NCI-H2107 treated with DMSO at 0.1 percent for 48 hours (cell line): ENCODE measurements at regions not wholly inside any gene's neighbourhood (a gene's known extent, or its start where the extent isn't known, plus 50 kb on each side); places are given as distances from the start of the nearest gene placed in this dataset.

Experiments
- DNase-seq: peaks from one replicate; lab custom pipeline; 2025; ENCODE audit not compliant: unreplicated experiment; lab: John Stamatoyannopoulos, UW

DNA sequence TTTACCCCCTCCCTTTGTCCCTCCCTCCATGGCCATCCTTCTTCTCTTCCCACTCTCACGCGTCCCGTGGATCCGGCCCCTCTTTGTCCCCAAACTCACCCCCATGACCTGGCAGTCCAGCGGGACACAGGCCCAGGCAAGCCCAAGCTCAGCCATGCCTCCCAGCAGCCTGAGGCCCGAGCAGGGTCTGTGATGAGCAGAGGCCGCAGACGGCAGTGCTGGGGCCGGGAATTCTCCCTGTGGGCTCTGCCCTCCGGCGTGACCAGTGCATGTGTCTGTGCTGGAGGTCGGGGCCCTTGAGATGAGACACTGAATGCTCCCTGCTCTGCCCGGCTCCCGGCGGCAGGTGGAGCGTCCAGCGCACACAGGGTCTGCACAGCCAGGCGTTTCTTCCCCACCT, 237.9 kb downstream of the BRD1 start:
- no peak for DNase-seq

DNA sequence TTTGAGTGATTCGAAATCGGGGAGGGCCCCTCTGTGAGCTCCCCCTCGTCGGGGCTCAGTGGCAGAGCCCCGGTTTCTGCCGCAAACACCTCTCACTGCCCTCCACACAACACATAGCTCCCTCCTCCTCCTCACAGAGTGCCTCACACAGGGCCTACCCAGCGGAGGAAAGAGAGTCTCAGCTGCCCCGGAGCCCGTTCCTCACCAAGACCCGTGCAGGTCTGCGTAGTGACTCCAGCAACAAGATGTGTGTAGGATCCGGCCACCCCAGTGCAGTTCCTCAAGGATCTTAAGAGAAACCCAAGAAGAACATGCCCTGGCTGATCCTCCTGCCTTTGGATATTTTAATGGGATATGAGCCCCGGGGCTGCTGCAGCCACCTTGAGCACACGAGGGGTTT, 238.4 kb downstream of the BRD1 start:
- no peak for DNase-seq

DNA sequence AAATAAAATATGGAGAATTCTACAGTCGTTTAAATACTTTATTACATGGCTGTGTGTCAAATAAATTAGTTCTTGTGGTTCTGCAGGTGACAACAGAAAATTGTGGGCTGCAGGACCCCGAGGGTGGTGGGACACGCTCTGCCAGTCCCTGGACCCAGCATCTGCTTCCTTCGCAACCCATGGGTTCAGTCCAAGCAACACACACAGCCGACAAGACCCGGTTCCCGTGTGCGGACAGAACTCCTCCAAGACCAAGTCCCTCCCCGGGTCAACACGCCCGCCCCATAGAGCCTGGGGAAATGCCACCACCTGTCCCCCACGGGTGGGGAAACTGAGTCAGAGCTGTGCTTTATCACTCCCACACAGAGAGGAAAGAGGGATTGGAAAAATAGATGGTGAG, 238.9 kb downstream of the BRD1 start:
- no peak for DNase-seq

DNA sequence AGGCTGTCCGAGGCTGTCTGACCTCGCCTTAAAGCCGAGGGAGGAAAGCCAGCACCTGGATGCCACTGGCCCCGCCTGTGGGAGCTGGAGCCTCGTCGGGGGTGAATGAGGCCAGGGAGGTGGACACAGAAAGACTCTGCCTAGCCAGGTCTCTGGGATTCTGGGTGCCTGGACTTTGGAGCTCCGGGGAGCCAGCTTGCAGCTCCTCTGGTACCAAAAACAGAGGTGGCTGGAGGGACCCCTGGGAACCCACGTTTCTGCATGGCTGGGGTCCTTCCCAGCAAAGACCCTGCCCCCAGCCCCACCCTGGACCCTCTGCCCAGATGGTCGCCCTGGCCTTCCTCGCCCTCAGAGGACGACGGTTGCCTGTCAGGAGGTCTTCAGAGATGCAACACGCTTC, 239.7 kb downstream of the BRD1 start:
- no peak for DNase-seq

DNA sequence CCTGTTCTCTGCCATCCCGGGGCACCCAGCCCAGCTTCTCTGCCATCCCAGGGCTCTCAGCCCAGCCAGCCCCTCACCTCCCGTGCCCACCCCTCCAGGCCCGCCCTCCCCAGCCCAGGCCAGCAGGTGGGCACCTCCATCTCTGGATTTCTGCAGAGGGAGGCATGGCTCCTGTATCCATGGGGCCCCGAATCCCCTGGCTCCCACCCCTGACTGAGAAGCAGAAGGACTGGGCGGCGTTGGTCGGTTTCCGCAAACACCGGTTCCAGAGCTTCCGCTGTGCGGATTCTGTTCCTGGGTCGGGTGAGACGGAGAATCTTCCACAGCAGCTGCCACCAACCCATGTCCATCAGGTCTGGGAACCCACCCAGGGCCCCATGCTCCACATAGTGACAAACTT, 240.3 kb downstream of the BRD1 start:
- no peak for DNase-seq

DNA sequence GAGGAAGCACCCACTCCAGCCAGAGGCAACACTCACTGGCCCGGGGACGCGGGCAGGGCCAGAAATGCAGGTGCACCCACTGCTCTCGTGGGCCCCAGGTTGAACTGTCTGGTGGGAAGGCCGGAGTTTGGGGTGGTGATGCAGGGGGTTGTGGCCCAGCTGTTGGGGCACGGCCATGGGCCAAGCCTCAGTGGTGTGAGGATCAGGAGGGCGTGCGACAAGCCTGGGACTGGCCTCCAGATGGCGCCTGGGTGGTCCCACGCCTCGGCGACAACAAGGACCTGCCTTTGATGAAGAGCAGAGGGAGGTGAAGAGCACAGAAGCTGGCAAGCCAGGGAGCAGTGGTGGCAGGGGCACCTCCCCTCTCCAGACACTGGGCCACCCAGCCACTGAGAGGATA, 240.8 kb downstream of the BRD1 start:
- no peak for DNase-seq

DNA sequence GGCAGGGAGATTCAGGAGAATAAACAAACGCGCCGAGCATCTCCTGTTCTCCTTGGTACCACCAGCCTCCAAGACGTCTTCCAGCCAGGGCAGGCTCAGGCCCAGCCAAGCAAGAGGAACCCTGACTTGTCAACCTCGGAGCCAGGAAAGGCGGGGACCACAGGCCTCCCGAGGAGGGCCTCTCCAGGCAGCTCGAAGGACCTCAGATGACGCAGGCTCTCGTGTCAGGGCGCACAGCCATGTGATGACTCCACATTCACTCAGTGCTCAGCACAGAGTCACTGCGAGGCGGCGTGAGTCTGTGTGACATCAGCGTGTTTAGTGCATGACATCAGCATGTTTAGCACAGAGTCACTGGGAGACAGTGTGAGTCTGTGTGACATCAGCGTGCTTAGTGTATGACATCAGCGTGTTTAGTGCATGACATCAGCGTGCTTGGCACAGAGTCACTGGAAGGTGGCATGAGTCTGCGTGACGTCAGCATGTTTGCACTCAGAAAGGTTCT, 241.4 kb downstream of the BRD1 start:
- no peak for DNase-seq

DNA sequence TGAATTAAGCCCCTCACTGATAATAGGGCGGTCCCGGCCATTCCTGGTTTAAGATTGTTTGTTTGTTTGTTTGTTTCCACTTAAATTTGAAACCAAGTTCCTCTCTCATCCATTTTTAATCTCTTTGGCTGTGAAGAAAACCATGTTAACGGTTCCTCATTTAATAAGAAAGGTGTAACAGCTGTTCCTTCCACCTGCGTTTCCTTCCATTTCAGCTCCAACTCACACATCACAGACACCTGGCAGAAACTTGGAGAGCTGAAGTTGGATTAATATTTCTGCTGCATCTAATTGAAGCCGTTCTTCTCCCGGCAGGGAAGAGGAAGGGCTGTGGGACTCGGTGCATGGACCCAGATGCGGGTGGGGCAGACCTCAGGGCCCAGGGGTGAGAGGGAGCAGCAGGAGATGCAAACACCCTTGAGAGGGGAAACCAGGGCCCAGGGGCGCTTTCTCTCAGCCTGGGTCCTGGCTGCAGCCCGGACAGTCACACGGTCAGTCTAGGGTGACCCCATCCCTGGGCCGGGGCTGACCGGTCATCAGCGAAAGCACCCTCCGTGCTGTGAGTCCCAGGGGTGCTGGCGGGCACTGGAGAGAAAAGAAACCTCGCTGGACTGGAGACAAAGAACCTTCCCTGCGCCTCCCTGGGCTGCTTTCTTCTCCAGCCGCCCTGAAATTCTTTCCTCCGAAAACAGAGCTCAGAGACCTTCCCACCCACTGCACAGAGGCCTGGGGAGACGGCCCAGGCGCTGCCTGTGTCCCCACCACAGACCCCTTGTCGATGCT, 242.0 kb downstream of the BRD1 start:
- DNase-seq: no peak

DNA sequence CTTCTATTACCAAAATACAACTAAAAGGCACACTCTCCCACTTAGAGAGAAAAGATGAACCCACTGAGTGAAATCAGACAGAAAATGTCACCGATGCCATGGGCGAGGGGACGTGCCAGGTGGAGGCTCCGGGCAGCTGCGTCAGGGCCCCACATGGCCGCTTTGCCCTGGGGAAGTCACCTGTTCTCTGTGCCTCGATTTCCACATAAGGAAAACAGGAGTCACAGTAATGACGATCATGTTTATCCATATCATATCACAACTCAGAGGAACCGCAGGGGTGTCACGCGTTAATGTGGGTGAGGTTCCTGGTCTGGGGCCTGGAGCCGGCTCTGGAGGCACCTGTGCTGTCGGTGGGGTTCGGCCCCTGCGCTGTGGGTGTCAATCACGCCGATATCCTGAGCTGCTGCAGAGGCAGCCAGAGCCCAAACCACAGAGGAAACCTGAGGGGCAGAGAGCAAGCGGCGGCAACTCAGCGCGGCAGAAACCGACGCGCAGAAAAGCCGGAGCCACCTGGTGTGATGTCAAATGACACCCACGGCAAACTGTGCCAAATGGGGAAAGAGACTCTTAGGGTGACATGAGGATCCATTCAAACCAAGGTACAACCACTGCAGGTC, 243.7 kb downstream of the BRD1 start:
- DNase-seq: peak; percentile 25

DNA sequence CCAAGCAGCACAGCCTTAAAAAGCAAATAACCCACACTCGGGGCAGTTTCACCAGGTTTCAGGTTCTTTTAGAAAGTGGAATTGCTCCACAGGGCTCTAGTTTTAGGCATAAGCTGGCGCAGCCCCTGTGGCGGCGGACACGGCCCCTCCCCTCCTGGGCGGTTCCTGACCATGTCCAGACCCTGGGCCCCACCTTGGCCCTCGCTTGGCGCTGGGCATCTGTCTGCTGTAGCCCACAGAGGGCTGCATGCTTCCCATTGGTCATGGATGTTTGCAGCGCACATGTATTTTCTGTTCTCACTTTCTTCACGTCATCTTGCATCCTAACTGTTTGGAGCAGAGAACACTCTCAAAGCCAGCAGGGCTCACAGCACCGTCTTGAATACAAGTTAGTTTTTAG, 244.3 kb downstream of the BRD1 start:
- no peak for DNase-seq

DNA sequence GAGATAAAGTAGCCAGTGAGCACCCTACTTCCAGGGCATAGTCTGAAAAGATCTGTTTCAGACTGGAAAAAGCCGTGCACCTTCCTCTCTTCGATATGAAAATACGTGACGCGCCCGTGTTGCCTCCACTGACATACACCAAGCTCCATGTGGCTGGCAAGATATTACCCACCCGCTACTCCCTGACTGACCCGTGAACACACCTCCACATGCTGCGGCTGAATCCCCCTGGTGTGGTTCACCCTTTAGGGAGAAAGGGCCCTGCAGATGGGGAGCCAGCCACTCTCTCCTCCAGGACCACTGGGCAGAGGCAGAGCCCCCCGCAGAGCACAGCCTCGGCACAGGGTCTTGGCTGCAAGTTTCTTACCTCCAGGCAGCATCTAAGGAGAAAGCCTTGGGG, 245.0 kb downstream of the BRD1 start:
- no peak for DNase-seq

DNA sequence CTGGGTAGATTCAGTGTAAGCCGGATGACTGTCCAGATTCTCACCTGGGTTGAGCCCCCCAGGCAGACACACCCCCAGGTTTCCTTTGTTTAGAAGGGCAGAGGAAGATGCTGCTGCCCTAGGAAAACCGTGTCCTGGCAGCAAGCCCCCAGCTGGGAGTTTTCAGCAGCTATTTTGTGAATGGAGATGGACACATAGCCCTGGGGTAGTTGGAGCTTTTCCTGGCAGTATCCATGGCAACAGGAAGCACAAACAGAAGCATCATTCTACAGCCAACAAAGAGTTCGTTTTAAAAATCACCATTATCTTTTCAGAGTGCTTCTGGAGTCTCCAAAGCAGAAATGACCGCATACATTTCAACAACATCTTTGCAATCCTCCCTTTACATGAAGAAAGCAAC, 245.5 kb downstream of the BRD1 start:
- no peak for DNase-seq

DNA sequence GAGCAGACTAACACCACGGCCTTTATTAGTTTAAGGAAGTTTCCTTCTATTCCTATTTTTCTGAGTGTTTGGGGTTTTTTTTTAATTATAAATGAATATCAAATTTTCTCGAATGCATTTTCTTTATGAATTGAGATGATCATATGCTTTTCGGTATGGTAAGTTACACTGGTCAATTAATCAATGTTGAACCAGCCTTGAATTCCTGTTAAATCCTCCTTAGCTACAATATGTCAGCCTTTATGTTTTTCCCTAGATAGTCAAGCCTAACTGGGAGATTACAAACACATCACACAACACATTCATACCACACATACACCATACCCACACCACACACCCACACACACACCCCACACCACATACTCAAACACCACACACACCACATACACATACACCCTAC, 247.6 kb downstream of the BRD1 start:
- DNase-seq: no peak

DNA sequence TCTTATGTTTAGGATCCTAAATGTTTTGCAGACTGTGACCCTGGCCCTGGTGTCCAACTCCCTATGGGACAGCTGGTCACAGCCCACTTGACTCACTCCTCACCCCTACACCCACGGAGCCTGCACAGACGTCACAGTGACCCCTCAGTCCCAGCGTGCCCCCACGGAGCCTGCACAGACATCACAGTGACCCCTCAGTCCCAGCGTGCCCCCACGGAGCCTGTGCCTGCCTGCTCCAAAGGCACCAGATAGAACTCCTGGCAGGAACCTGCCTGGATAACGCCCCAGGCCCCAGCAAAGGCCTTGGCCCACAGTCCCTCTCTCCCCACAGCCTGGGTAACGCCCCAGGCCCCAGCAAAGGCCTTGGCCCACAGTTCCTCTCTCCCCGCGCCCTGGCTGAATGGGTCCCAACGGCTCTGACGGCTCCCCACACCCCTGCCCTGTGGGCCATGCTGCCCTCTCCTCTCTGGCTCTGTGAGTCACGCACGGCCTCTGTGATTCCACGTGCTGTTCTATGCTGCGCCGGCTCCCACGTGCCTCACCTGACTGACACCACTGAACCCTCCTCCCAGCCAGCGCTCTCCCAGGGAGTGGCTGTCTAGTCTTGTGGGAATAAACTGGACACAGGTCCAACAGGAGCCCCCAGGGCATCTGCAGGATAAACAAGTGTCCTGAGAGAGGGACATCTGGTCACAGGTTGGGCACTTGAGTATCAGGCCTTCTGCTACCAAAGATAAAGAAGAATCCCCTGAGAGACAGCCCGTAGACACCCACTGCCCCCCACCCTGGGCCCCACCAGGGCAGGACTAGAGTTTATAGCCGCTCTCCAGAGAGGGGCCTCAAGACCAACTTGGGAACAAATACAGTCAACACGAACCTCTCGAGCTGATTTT, 250.3 kb downstream of the BRD1 start:
- no peak for DNase-seq

DNA sequence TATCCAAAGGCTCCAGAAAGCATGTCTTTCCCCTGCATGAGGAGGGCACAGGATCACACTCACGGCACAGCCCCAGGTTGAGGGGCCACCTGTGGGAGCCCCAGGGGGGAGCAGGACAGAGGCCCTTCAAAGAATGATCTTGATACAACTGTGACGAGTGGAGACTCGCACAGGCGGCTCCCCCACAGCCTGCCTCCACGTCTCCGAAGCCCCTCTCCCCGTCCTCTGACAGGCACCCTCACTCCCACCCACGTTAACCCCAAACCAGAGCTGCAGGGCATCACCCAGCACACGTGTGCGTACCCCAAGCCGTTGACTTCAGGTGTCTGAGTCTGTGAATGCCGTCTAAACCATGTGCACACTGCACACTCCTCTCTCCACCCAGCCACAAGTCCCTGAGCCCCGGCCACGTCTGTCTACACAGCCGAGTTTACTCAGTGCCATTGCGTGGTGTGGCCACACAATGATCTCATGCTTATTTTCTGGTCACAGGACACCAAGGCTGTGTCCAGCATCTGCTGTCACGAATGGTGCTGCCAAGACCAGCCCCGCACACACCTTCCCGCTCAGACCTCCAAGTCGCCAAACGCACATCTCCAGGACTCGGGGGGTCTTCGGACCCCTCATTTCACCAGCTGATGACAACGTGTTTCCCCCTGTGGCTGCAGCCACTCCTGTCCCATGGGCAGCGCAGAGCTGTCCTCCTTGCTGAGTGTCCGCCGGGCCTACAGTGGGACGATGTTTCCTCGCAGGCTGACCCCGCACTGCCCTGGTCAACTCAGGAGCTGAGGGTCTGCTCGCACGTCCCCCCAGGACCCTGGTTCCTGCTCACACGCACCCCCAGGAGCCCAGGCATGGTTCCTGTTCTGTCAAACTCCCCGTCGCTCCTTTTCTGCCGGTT, 251.2 kb downstream of the BRD1 start:
- DNase-seq: no peak

DNA sequence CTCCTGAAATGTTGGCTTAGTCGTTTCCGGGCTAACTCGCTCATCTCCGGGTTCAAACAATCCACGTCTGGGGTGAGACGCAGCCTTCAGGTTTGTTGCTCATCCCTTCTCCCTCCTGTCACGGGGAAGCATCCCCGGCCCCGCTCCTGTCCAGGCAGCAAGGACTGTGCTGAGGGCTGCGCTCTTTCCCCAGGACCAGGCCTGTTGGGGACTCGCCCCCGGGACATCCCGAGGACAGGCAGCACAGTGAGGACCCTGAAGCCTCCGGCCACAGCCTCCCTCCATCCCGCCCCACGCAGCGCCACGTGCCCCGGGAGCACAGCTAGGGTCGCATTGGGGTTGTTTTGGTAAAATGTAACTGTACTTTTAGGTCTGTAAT, 252.0 kb downstream of the BRD1 start:
- DNase-seq: no peak

DNA sequence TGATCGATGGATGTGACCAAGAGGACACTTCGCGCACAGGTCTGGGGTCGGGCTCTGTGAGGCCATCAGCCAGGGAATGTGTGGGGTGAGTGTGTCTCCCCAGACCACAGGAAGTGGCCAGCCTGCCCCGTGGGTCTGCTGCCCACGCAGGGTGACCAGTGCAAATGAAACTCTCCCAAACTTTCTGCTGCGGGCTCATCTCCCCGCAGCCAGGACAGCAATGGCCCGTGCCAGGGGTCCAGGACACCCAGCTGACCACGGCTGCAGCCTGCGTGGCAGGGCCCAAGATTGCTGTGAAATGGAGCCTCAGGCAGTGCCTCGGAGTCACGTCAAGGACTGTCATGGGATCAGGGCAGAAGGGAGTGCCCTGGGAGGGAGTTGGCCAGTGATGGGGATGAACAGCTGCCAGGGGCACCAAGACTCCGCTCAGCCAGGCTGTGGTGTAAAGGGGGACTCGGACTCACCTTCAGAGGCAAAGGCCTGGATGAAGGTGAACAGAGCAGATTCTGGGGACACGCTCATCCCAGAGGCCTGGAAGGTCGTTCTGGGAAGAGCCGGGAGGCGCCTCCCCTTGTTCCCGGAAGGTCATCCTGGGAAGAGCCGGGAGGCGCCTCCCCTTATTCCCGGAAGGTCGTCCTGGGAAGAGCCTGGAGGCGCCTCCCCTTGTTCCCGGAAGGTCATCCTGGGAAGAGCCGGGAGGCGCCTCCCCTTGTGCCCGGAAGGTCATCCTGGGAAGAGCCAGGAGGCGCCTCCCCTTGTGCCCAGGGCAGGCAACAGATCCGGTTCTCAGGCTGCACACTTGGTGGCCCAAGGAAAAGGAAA, 252.6 kb downstream of the BRD1 start:
- no peak for DNase-seq

DNA sequence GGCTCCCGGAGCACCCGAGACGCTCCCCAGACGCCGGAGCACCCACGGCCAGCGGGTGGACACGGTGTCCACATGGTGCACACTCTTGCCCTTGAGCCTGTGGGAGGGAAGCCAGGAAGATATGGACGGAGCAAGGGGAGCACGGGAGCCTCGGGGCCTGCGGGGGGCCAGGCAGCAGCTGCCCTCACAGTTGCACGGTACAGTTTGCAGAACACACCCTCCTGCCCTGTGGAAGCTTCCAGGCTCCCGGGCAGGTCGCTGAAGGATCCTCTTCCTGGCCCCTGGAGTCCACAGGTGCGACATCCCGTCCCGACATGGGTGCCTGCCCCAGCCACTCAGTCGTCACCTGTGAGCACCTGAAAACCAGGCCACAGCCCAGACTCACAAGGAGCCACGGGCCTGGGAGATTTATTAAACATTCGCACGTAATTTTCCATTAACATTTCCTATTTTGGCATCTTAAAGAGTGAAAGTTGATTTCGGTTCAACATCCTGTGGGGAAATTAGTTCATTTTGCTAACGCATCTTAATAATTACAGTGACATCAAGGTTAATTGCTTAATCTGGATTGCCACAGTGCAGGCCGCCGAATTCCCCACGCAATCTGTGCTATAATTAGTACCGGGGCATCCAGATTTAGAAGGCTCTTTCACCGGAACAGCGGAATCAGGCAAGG, 253.3 kb downstream of the BRD1 start:
- DNase-seq: no peak

DNA sequence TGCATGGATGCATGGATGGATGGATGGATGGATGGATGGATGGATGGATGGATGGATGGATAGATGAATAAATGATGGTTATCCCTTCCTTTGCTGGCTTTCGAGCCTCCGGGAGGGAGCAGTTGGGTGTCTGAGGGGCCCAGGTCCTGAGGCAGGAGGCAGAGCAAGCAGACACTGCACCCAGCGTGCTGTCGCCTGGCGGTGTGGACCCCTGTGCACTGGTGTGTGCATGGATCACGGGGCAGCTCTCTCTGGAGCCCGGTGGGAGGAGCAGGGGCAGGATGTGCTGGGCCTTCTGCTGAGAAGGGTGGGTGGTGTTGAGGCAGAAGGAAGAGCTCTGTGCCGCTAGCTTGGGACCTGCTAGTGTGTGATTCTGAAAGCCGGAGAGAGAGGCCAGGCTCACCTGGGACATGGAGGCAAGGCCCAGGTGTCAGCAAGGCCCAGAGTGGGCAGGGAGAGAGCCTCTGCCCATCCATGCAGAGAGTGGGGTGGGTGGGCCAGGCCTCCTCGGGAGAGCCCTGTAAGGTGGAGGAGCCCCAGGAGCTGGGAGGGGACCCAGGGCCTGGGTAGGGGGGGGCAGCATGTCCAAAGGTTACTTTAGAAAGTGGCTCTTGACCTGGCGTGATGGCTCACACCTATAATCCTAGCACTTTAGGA, 254.4 kb downstream of the BRD1 start:
- DNase-seq: no peak
